ENCODE measurements at regions not wholly inside any gene's neighbourhood (a gene's known extent, or its start where the extent isn't known, plus 50 kb on each side); places are given as distances from the start of the nearest gene placed in this dataset.

DNA sequence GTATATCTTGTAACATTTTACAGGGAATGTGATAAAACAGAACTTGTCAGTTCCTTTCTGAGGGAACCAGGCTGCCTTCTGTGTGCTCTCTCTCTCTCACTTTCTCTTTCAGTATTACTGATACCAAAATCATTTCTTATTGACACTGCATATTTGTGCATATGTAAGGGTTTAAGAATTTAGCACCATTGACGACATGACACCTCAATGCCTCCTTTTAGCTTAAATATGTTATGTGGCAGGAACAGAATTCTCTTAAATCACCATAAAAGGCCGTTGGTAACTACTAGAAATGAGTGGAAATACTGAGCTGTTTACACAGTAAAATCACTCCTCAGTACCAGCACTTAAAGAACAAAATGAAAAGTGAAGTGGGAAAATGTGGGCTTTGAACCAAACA is 457.7 kb upstream of the SYT1 start:
- no peak for TF ChIP-seq CTCF (IDR thresholded peaks at IDR 0.05; ENCODE audit: low read length)
- TF ChIP-seq EZH2 (optimal IDR thresholded peaks at IDR 0.05; ENCODE audit: low read depth, low read length), result no peak
- TF ChIP-seq EZH2phosphoT487 (IDR thresholded peaks at IDR 0.05; ENCODE audit: low read length), result no peak
